ENCODE measurements at regions not wholly inside any gene's neighbourhood (a gene's known extent, or its start where the extent isn't known, plus 50 kb on each side); places are given as distances from the start of the nearest gene placed in this dataset.
"Not testable (repeated sequence)": the region's sequence is repeated elsewhere in the genome, so short reads cannot be mapped to it uniquely, and the experiment has no call there.

DNA sequence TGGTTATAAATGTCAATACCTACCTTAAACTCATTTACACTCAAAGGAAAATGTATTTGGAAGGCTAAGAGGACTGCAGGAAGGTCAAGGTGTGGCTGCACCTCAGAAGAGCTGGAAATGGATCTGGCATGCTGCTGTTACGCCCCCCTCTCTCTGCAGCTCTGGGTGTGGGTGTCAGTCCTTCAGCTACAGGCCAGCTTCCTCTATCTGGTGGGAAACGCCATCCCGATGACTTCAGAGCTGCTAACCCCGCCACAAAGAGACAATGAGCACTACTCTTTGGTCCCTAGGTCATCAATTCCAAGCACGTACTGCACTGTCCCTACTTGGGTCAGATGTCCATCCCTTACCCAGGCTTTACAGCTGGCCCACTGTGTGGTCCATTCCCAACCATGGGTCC, 74.2 kb downstream of the TEX35 start:
- Mint-ChIP-seq H3K36me3 (ENCODE audit: insufficient read depth, unreplicated experiment) (no peaks in the 10 kb centered on the region), H3K9me3 (ENCODE audit: low read depth, unreplicated experiment) (peaks cover 2% of the 10 kb centered on the region), H3K4me3 (ENCODE audit: low read depth, unreplicated experiment) (no peak overlapping the region), H3K27ac (ENCODE audit: unreplicated experiment) (no peak overlapping the region), H3K4me1 (ENCODE audit: low read depth, unreplicated experiment) (no peaks in the 10 kb centered on the region), H3K27me3 (ENCODE audit: unreplicated experiment) (no peaks in the 10 kb centered on the region)
- CTCF ChIA-PET, result interaction anchor here (0.8 to 1.1 kb wide), 2 partner anchors 16 to 138 kb away, joined by 3 read pairs; partner anchors contain the start of gene RALGPS2
- DNase-seq, result no peak
- BruUV-seq (replicated peaks), result no TSS peak
- TF ChIP-seq CTCF (IDR thresholded peaks at IDR 0.05; ENCODE audit: unreplicated experiment), result no peak
- intact Hi-C loops (cut with micrococcal nuclease; ENCODE audit: unreplicated experiment), result no loop called here

DNA sequence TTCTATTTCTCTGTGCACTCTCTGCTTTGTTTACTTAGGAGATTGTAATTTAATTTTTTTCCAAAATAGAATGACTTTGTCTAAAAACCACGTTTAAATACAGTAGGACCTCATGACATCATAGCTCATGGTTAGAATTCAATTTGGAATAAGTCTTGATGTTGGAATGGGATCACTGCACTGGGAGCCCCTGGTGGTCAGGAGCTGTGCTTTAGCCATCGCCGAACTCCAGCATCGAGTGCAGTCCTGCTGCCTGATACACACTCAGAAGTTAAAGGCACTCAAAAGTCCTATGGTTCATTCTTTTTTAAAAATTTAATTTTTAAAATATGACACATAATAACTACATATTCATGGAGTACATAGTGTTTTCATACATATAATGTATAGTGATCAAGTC, 75.1 kb downstream of the TEX35 start:
- Mint-ChIP-seq H3K27me3 (ENCODE audit: unreplicated experiment) (no peaks in the 10 kb centered on the region), H3K4me1 (ENCODE audit: low read depth, unreplicated experiment) (no peaks in the 10 kb centered on the region), H3K36me3 (ENCODE audit: insufficient read depth, unreplicated experiment) (no peaks in the 10 kb centered on the region), H3K9me3 (ENCODE audit: low read depth, unreplicated experiment) (peaks cover 2% of the 10 kb centered on the region), H3K27ac (ENCODE audit: unreplicated experiment) (no peak overlapping the region), H3K4me3 (ENCODE audit: low read depth, unreplicated experiment) (no peak overlapping the region)
- CTCF ChIA-PET, result interaction anchor here (0.8 to 1.1 kb wide), 2 partner anchors 15 to 137 kb away, joined by 3 read pairs; partner anchors contain the start of gene RALGPS2
- TF ChIP-seq CTCF (IDR thresholded peaks at IDR 0.05; ENCODE audit: unreplicated experiment), result no peak
- no peak for DNase-seq
- no TSS peak for BruUV-seq (replicated peaks)
- intact Hi-C loops (cut with micrococcal nuclease; ENCODE audit: unreplicated experiment), result no loop called here

DNA sequence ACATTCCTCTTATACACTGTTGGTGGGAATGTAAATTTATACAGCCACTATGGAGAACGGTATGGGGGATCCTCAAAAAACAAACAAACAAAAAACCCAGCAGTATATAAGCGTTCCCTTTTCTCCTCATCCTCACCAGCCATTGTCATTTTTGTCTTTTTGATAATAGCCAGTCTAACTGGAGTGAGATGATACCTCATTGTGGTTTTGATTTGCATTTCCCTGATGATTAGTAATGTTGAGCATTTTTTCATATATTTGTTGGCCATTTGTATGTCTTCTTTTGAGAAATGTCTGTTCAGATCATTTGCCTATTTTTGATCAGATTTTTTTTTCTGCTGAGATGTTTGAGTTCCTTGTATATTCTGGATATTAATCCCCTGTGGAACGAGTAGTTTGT, 76.1 kb downstream of the TEX35 start:
- CTCF ChIA-PET; H3K4me1 Mint-ChIP-seq (ENCODE audit: low read depth, unreplicated experiment); intact Hi-C loops (cut with micrococcal nuclease; ENCODE audit: unreplicated experiment); DNase-seq; H3K9me3 Mint-ChIP-seq (ENCODE audit: low read depth, unreplicated experiment); H3K27me3 Mint-ChIP-seq (ENCODE audit: unreplicated experiment); H3K36me3 Mint-ChIP-seq (ENCODE audit: insufficient read depth, unreplicated experiment); H3K27ac Mint-ChIP-seq (ENCODE audit: unreplicated experiment); BruUV-seq (replicated peaks); H3K4me3 Mint-ChIP-seq (ENCODE audit: low read depth, unreplicated experiment): not testable (repeated sequence)

- H3K27ac Mint-ChIP-seq (ENCODE audit: unreplicated experiment); intact Hi-C loops (cut with micrococcal nuclease; ENCODE audit: unreplicated experiment); H3K27me3 Mint-ChIP-seq (ENCODE audit: unreplicated experiment); DNase-seq; H3K4me1 Mint-ChIP-seq (ENCODE audit: low read depth, unreplicated experiment); H3K9me3 Mint-ChIP-seq (ENCODE audit: low read depth, unreplicated experiment); H3K4me3 Mint-ChIP-seq (ENCODE audit: low read depth, unreplicated experiment); BruUV-seq (replicated peaks); H3K36me3 Mint-ChIP-seq (ENCODE audit: insufficient read depth, unreplicated experiment): not testable (repeated sequence)
- CTCF ChIA-PET, result interaction anchor here (1.2 to 1.4 kb wide), 2 partner anchors 11 to 14 kb away, joined by 3 read pairs; no protein-coding TSS in a partner anchor
Observed at GRCh38 chr1:178591811-178592210, 78.9 kb downstream of the TEX35 start.

GRCh38 chr1:178593515-178593914, 80.6 kb downstream of the TEX35 start:
- no peak for TF ChIP-seq CTCF (IDR thresholded peaks at IDR 0.05; ENCODE audit: unreplicated experiment)
- CTCF ChIA-PET, result interaction anchor here (1.2 kb wide), 1 partner anchor 9 kb away, joined by 4 read pairs; no protein-coding TSS in a partner anchor
- no peaks in the 10 kb centered on the region for H3K27me3 Mint-ChIP-seq (ENCODE audit: unreplicated experiment)
- H3K4me1 Mint-ChIP-seq (ENCODE audit: low read depth, unreplicated experiment), result no peaks in the 10 kb centered on the region
- no peak for DNase-seq
- H3K9me3 Mint-ChIP-seq (ENCODE audit: low read depth, unreplicated experiment), result no peaks in the 10 kb centered on the region
- no peak overlapping the region for H3K4me3 Mint-ChIP-seq (ENCODE audit: low read depth, unreplicated experiment)
- no peak overlapping the region for H3K27ac Mint-ChIP-seq (ENCODE audit: unreplicated experiment)
- no peaks in the 10 kb centered on the region for H3K36me3 Mint-ChIP-seq (ENCODE audit: insufficient read depth, unreplicated experiment)
- no TSS peak for BruUV-seq (replicated peaks)
- intact Hi-C loops (cut with micrococcal nuclease; ENCODE audit: unreplicated experiment), result no loop called here
